Vagina (tissue), 2 donors: ENCODE measurements at regions not wholly inside any gene's neighbourhood (a gene's known extent, or its start where the extent isn't known, plus 50 kb on each side); places are given as distances from the start of the nearest gene placed in this dataset.

ENCODE experiments used
- DNase-seq, 2 donors: peaks; one replicate each; pipeline ENCODE4 v3.0.0-alpha.2; 2017; ENCODE audit errors: extremely low spot score in 2 of 2
- H3K27ac ChIP-seq: fragments of 200-600 bp; sonication (generic); one replicate; pipeline ENCODE4 v1.5.1; 2019
- H3K27me3 ChIP-seq: fragments of 200-600 bp; sonication (generic); one replicate; pipeline ENCODE4 v1.5.1; 2019
- H3K36me3 ChIP-seq, 2 donors: fragments of 200-600 bp; sonication (generic); one replicate each; pipeline ENCODE4 v1.5.1; 2017 to 2019
- H3K4me1 ChIP-seq: fragments of 200-600 bp; sonication (generic); one replicate; pipeline ENCODE4 v1.5.1; 2019
- H3K4me3 ChIP-seq, 2 donors: fragments of 200-600 bp; sonication (generic); 1 replicate in 1 of 2; 2 replicates in 1 of 2; pipeline ENCODE4 v1.5.1; 2016 to 2019
- H3K9me3 ChIP-seq: fragments of 200-600 bp; sonication (generic); one replicate; pipeline ENCODE4 v1.5.1; 2019
- POLR2A ChIP-seq, 2 donors: fragments of 450-650 bp; IDR thresholded peaks; one replicate each; pipeline ENCODE4 v1.6.1; 2017; ENCODE audit warnings: antibody characterized with exemption in 2 of 2, mild to moderate bottlenecking in 2 of 2, moderate library complexity in 2 of 2
- POLR2AphosphoS5 ChIP-seq, 2 donors: sonication (generic); formaldehyde crosslinking; IDR thresholded peaks; one replicate each; pipeline ENCODE4 v1.9.0; 2017; ENCODE audit warnings: antibody characterized with exemption in 2 of 2, mild to moderate bottlenecking in 2 of 2, low read depth in 1 of 2; ENCODE audit not compliant: insufficient read depth in 1 of 2
- intact Hi-C: fragments of 100-400 bp; cut with DNase I; formaldehyde crosslinking; loops from one replicate; pipeline ENCODE4 v1.15.1; 2023
- TF ChIP-seq, protein P1 (sequence below), 3 experiments: fragments of 450-650 bp in 2 of 3; fragments of 200-600 bp in 1 of 3; sonication (generic) in 1 of 3; IDR thresholded peaks; one replicate each; pipeline ENCODE4 v1.5.1; 2017 to 2019; ENCODE audit warnings: antibody characterized with exemption in 3 of 3, mild to moderate bottlenecking in 2 of 3, moderate library complexity in 2 of 3

GRCh38 chr2:9065901-9066300 lies 62.4 kb upstream of the MBOAT2 start:
- no peak overlapping the region for H3K27ac ChIP-seq
- H3K4me1 ChIP-seq, result peaks cover 3% of the 10 kb centered on the region
- intact Hi-C loops, result no loop called here
- DNase-seq, result no peak
- no peaks in the 10 kb centered on the region for H3K36me3 ChIP-seq
- no peaks in the 10 kb centered on the region for H3K9me3 ChIP-seq
- H3K4me3 ChIP-seq, result no peak overlapping the region
- TF ChIP-seq, protein P1, sequence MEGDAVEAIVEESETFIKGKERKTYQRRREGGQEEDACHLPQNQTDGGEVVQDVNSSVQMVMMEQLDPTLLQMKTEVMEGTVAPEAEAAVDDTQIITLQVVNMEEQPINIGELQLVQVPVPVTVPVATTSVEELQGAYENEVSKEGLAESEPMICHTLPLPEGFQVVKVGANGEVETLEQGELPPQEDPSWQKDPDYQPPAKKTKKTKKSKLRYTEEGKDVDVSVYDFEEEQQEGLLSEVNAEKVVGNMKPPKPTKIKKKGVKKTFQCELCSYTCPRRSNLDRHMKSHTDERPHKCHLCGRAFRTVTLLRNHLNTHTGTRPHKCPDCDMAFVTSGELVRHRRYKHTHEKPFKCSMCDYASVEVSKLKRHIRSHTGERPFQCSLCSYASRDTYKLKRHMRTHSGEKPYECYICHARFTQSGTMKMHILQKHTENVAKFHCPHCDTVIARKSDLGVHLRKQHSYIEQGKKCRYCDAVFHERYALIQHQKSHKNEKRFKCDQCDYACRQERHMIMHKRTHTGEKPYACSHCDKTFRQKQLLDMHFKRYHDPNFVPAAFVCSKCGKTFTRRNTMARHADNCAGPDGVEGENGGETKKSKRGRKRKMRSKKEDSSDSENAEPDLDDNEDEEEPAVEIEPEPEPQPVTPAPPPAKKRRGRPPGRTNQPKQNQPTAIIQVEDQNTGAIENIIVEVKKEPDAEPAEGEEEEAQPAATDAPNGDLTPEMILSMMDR (IDR thresholded peaks at IDR 0.05), result no peak
- TF ChIP-seq POLR2AphosphoS5 (IDR thresholded peaks at IDR 0.05; ENCODE audit: insufficient read depth in 1 of 2, low read depth in 1 of 2), result no peak
- H3K27me3 ChIP-seq, result no peaks in the 10 kb centered on the region

GRCh38 chr2:9063023-9063606 lies 59.6 kb upstream of the MBOAT2 start:
- Histone ChIP-seq H3K36me3 (no peaks in the 10 kb centered on the region), H3K27me3 (no peaks in the 10 kb centered on the region), H3K9me3 (no peaks in the 10 kb centered on the region), H3K4me1 (peaks cover 3% of the 10 kb centered on the region), H3K4me3 (no peak overlapping the region), H3K27ac (no peak overlapping the region)
- TF ChIP-seq POLR2AphosphoS5 (IDR thresholded peaks at IDR 0.05; ENCODE audit: insufficient read depth in 1 of 2, low read depth in 1 of 2) (no peak), POLR2A (IDR thresholded peaks at IDR 0.05) (no peak)
- TF ChIP-seq, protein P1 (IDR thresholded peaks at IDR 0.05), result no peak
- intact Hi-C loops, result no loop called here
- no peak for DNase-seq

DNA sequence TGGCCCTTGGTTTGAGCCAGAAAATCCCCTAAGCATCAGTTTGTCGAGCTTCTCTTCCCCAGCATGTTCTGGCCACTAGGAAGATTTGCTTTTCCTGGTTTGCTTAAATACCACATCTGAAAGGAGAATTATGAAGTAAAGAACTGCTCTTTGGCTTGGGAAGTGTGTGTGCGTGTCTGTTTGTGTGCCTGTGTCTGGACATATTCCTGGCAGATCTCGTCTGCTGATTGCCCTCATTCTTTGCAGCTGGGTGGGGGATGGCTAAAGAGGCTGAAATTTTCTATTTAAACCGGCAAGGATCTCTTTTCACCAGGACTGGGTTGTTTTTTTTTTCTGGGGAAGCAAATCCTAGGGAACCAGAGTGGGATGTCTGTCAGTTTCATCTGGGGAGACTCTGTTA lies 57.3 kb upstream of the MBOAT2 start:
- Histone ChIP-seq H3K4me3 (no peak overlapping the region), H3K27ac (no peak overlapping the region), H3K4me1 (peaks cover 3% of the 10 kb centered on the region), H3K9me3 (no peaks in the 10 kb centered on the region), H3K27me3 (no peaks in the 10 kb centered on the region), H3K36me3 (no peaks in the 10 kb centered on the region)
- no peak for DNase-seq
- TF ChIP-seq POLR2A (IDR thresholded peaks at IDR 0.05) (no peak), POLR2AphosphoS5 (IDR thresholded peaks at IDR 0.05; ENCODE audit: insufficient read depth in 1 of 2, low read depth in 1 of 2) (no peak)
- TF ChIP-seq, protein P1 (IDR thresholded peaks at IDR 0.05), result no peak
- intact Hi-C loops, result no loop called here

DNA sequence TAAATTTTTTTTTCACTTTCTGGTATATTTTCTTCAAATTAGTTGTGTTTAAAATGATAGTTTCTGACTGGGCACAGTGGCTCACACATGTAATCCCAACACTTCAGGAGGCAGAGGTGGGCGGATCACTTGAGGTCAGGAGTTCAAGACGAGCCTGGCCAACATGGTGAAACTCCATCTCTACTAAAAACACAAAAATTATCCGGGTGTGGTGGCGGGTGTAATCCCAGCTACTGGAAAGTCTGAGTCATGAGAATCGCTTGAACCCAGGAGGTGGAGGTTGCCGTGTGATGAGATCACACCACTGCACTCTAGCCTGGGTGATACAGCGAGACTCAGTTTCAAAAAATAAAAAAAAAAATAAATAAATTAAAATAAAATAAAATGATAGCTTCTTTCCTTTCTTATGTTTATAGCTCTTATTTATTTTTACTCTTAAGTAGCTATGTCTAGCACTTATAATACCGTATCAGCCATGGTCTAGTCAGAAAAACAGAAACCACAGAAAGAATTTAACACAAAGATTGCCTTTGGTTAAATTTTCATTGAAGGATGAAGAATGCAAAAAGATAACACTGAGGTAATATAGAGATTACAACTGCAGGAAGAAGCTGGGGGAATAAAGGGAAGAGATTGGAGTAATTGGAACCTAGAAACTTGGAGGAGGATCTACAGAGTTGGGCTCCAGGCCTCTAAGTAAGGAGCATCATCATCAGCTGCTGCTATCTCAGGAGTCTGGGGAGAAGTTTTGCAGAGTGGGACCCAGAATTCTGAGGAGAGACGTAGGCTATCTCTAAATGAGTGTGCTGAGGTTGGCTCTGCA lies 54.7 kb upstream of the MBOAT2 start:
- no peaks in the 10 kb centered on the region for H3K9me3 ChIP-seq
- no peaks in the 10 kb centered on the region for H3K36me3 ChIP-seq
- intact Hi-C loops, result no loop called here
- TF ChIP-seq, protein P1 (IDR thresholded peaks at IDR 0.05), result no peak
- TF ChIP-seq POLR2A (IDR thresholded peaks at IDR 0.05), result no peak
- H3K27me3 ChIP-seq, result no peaks in the 10 kb centered on the region
- no peak overlapping the region for H3K4me3 ChIP-seq
- no peak overlapping the region for H3K27ac ChIP-seq
- no peak for DNase-seq
- peaks cover 3% of the 10 kb centered on the region for H3K4me1 ChIP-seq

DNA sequence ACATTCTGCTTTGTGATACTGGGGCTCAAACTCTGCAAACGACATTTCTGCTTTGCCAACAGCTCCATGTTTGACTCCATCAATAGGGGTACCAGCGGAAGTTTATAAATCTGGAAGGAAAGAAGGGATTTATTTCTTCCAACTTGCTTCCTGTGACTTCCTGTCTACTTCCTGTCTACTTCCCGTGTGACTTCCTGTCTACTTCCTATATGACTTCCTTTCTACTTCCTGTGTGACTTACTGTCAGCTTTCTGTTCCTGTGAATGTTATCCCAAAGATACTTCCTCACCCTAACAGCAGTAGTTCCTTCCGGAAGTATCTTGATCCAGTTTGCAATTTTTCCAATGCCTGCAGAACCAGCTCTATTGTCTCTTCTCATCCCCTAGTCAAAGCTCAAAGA lies 52.0 kb upstream of the MBOAT2 start:
- TF ChIP-seq POLR2AphosphoS5 (IDR thresholded peaks at IDR 0.05; ENCODE audit: insufficient read depth in 1 of 2, low read depth in 1 of 2) (no peak), POLR2A (IDR thresholded peaks at IDR 0.05) (no peak)
- TF ChIP-seq, protein P1 (IDR thresholded peaks at IDR 0.05), result no peak
- H3K9me3 ChIP-seq, result no peaks in the 10 kb centered on the region
- intact Hi-C loops, result no loop called here

More for the DNA sequence above, 52.0 kb upstream of the MBOAT2 start:
- DNase-seq, result no peak
- no peaks in the 10 kb centered on the region for H3K27me3 ChIP-seq
- no peak overlapping the region for H3K4me3 ChIP-seq
- no peak overlapping the region for H3K27ac ChIP-seq
- no peaks in the 10 kb centered on the region for H3K4me1 ChIP-seq
- H3K36me3 ChIP-seq, result no peaks in the 10 kb centered on the region
